GM11168 (cell line): ENCODE measurements at regions not wholly inside any gene's neighbourhood (a gene's known extent, or its start where the extent isn't known, plus 50 kb on each side); places are given as distances from the start of the nearest gene placed in this dataset.
"Not testable (repeated sequence)": the region's sequence is repeated elsewhere in the genome, so short reads cannot be mapped to it uniquely, and the experiment has no call there.

Experiments used
- in situ Hi-C: fragments of 300-500 bp; cut with MboI; formaldehyde crosslinking; loops from one replicate; pipeline ENCODE4 v1.12.0; 2022; ENCODE audit warnings: low sequenced_read_pairs; ENCODE audit not compliant: unreplicated experiment

DNA sequence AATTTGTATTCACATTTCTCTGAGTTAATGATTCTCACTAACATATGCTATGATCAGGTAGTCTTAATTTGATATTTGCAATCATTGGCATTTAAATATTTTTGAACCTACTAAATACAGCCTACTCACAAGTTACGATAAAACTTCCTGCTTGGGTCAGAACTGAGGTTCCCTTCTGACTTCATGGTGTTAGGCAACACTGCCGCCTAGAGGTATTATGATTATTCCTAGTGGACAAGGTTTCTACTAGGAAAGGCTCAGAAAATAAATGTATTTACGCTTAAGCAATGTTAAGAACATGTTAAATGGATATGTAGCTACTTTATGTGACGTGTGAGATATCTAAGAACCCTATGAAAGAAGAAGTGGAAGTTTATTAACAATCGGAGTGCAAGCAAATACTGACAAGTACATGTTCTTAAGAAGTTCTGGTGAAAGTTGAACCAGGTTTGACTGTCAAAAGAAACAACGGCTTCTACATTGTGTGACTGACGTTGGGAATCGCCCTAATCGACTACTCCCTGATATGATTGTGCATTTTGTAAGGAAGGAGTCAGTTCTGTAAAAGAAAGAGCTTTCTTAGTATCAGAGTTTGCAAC lies 1395.8 kb downstream of the SLITRK5 start:
- in situ Hi-C loops = no loop called here

DNA sequence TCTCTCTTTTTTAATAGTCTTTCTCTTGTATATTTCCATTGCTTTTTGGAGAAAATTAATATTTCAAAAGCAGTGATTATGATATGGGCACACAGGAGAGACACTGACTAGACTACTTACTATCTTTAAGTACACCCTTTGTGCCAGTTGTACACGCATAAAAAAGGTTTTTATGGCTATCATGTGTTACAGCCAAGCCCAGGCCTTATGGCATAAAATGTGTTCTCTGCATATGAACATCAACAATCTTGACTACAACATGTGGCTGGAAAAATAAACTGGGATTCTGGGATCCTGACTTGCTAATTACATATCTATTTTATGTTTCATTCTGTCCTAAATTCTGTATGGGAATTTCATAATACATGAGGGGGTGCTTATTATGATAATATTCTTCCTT lies 1401.8 kb downstream of the SLITRK5 start:
- in situ Hi-C loops = no loop called here

DNA sequence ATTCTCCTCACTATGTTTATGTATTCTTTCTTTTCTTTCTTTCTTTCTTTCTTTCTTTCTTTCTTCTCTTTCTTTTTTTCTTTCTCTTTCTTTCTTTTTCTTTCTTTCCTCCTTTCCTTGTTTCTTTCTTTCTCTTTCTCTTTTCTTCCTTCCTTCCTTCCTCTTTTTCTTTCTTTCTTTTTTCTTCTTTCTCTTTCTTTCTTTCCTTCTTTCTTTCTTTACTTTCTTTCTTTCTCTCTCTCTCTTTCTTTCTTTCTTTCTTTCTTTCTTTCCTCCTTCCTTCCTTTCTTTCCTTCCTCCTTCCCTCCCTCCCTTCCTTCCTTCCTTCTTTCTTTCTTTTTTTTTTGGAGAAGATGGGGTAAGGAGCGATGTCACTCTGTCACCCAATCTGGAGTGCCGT lies 1405.5 kb downstream of the SLITRK5 start:
- in situ Hi-C loops = no loop called here

DNA sequence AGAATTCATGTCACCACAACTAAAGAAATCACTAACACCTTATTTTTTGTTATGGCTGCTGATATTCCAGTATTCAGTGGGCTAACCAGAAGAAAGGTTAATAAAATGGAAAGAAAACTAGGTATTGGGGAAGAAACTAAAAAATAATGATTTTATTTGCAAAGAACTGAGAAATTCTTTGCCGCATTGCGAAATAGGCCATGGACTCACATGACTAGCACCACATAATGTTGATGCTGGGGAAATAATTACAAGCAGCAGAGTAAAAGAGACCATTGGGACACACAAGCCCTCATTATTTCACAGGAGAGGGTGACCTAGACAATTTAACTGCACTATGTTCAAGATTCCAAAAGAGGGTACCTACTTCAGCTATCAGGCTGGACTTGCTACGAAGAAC lies 1411.5 kb downstream of the SLITRK5 start:
- in situ Hi-C loops = no loop called here

DNA sequence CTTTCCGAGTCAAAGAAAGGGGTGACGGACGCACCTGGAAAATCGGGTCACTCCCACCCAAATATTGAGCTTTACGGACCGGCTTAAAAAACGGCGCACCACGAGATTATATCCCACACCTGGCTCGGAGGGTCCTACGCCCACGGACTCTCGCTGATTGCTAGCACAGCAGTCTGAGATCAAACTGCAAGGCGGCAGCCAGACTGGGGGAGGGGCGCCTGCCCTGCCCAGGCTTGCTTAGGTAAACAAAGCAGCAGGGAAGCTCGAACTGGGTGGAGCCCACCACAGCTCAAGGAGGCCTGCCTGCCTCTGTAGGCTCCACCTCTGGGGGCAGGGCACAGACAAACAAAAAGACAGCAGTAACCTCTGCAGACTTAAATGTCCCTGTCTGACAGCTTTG lies 1416.9 kb downstream of the SLITRK5 start:
- in situ Hi-C loops = not testable (repeated sequence)

DNA sequence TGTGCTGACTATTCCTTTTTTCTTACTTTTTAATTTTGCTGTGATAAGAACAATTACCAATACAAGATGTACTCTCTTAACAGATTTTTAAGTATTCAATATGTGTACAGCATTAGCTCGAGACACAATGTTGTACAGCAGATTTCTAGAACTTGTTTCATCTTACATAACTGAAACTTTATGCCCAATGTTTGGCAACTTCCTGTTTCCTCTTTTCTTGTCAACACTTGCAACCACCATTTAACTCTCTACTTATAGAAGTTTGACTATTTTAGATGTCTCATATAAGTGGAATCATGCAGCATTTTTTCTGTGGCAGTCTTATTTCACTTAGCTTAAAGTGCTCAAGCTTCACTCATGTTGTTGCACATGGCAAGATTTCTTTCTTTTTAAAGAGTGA lies 1426.8 kb downstream of the SLITRK5 start:
- in situ Hi-C loops = no loop called here

DNA sequence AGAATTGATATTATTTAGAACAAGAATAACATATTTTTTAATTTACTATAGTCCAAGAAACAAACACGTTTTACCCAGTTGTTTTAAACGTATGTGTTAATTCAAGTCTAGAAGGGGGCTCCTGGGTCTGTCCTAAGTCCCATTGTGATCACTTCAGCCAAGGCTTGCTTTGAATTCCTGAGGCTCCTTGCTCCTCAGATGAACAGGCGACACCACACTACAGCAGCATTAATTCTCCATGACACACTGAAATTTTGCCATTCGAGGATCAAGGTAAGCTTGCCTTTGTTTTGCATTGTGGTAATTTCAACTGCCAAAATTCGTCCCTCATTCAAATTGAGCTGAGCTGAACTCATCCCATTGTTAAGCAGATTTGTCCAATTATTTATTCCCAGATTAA lies 1442.6 kb downstream of the SLITRK5 start:
- in situ Hi-C loops = no loop called here

DNA sequence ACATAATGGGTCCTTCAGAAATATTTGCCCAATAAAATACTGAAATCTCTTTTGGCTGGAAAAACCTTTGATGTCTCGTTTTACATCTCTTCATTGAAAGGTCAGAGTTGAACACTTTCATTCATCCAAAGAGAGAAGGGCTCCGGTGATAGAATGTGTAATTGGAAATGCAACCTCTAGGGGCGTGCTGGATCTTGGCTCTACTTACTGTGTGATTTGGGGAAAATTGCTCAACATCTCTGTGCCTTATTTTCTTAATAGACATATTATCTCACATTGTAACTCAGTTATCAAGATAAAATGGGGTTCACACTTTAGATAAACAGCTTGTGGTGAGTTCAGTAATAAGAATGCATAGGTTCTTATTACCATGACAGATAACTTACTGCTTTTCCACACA lies 1444.1 kb downstream of the SLITRK5 start:
- in situ Hi-C loops = no loop called here

DNA sequence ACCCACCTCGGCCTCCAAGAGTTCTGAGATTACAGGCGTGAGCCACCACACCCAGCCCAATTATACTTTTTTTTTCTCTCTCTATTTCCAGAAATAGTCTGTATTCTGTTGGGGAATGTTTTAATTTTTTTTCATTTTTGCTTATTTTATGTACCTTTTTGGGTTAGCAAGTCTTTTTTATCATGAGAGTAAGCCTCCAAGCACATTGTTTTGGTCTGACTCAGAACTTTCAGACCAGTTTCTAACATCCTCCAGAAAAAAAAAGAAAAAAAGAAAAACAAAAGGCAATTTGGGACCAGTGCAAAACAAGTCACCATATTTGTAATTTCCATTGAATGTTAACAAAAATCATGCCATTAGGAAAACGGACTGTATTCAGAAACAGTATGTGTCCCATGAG lies 1465.5 kb downstream of the SLITRK5 start:
- in situ Hi-C loops = no loop called here

DNA sequence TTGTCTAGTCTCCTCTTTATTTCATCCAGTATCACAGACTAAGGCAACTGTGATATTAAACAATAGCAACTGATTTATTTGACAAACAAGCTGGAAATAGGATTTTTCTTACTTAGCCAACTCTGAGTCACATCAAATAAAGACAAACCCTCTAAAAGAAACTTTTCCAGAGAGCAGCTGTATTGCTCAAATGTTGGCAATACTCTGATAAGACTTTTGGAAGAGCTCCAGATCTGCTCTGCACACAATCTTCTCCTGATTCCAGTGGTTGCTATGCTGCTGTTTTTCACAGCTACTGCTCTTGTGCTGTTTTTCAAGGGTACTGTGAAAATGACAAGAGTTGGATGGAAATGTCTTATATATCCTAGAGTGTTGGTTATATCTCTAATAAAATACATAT lies 1479.2 kb downstream of the SLITRK5 start:
- in situ Hi-C loops = no loop called here

DNA sequence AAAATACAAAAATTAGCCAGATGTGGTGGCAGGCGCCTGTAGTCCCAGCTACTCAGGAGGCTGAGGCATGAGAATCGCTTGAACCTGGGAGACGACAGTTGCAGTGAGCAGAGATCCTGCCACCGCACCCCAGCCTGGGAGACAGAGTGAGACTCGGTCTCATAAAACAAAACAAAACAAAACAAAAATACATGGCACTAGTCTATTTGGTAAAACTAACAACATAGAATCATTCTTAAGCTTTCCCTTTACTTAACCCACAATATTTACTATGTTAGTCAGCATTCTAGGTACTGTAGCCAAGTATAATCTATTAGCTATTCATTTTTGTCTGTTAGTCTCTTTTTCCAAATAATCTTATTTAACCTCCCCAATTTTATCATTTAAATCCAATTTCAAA lies 1482.8 kb downstream of the SLITRK5 start:
- in situ Hi-C loops = no loop called here

DNA sequence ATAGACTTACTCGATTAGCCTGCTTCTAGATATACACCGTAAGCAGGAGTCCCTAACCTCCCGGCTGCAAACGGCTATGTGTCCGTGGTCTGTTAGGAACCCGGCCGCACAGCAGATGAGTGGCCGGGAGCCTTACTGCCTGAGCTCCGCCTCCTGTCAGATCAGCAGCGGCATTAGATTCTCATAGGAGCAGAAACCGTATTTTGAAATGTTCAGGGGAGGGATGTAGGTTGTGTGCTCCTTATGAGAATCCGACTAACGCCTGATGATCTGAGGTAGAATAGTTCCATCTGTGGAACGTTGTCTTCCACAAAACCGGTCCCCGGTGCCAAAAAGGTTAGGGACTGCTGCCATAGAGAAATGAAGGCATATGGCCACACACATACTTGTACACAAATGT lies 1491.9 kb downstream of the SLITRK5 start:
- in situ Hi-C loops = no loop called here

DNA sequence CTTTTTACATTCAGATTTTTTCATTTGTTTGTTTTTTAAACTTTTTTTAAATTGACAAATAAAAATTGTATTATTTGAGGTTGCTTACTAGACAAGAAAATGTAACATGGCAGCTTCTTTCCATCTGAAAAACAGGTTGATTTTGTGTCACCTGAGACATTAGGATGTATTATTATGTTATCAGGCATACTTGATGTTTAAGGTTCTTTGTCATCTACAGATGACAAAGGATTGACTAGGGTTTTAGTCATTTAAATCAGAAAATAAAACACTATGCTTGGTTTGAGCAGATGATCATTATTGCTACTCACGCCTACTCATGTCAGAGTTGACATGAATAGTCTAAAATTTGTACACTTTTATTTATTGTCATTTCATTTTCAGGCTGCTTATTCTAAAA lies 1494.5 kb downstream of the SLITRK5 start:
- in situ Hi-C loops = no loop called here

DNA sequence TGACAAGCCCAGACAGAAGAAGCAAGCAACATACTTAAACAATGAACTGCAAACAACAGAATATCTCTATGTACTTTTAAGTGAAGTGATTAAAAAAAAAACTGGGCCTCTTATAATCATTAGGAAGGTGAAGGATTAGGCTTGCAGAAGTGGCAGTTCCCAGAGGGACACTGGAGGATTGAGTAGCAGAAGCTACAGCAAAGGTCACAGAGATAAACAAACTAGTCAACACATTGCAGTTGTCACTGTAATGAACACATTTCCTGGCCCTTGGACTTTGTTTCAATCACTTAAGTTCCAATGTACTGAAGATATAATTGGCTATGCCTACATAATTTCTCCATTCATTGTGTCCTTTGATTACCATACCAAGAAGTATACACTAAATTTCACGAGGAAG lies 1498.8 kb downstream of the SLITRK5 start:
- in situ Hi-C loops = no loop called here

DNA sequence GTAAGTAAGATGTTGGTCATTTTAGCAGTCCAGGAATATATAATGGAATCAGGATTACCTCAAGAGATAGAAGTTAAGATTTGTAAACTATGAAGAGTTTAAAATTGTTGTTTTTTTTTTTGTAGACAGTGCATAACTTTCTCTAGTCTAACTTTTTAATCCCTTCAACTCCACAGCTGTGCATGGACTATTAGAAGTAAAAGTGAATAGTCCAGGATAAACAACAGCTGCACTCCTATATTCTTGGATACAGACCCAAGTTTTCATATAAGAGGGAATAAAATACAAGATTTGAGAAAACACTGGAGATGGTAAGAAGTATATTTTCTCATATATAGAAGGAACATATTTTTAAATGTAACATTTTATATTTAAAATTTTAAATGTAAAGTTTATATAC lies 1509.9 kb downstream of the SLITRK5 start:
- in situ Hi-C loops = no loop called here

DNA sequence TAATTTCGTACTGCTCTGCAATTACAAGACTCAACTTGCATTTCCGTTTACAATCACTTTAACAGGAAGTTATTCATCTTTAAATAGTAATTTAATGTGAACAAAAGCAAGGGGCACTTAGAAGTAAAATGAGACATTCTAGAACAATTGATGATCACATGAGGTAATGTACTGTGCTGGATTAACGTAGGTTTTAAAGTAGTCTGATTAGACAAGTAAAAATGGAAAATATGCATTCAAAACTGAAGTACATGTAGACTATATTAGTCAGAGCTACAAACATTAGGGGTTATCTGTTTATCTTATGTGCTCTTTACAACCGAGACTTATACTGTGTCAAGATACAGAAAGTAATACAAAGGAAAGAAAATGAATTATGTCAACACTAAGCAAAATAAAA lies 1528.0 kb downstream of the SLITRK5 start:
- in situ Hi-C loops = no loop called here

DNA sequence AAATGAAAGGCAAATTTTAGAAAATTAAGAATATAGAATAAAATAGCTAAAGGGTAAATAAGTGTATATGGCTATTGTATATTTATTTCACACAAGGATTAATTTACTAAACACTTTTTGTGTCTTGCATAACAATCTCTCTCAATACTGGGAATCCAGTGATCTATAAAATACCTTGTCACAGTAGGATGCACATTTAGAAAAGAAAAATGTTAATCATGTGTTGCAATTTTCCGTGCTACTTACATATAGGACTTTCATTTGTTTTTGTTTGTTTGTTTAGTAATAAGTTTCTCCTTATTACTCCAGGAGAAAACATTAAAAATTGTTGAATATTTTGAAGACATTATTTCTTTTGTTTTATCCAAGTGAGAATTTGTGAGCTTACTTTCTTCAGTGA lies 1533.3 kb downstream of the SLITRK5 start:
- in situ Hi-C loops = no loop called here

DNA sequence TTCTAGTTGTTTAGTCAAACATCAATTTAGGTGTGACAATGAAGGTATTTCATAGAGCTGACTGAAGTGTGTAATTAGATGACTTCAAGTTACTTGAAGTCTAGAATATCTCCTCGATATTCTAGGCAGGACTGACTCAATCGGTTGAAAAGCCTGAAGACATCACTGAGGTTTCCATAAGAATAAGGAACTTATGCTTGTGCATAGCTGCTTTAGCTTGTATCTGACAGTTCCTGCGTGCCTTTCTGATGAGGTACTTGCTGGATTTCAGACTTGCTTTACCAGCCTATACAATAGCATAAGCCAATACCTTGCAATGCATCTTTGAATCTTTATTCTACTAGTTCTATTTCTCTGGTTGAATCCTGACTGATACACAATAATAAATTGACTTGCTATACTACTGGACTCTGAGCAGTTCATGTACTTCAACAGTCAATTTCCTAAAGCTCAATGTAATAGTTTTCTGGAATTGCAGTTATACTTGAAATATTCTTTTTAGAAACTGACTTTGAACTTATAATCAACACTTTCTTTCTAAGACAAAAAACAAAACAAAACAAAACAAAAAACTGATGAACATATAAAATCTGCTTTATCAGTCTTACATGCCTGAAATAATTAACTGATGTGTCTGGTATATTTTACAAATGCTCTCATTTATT lies 1534.8 kb downstream of the SLITRK5 start:
- in situ Hi-C loops = no loop called here

DNA sequence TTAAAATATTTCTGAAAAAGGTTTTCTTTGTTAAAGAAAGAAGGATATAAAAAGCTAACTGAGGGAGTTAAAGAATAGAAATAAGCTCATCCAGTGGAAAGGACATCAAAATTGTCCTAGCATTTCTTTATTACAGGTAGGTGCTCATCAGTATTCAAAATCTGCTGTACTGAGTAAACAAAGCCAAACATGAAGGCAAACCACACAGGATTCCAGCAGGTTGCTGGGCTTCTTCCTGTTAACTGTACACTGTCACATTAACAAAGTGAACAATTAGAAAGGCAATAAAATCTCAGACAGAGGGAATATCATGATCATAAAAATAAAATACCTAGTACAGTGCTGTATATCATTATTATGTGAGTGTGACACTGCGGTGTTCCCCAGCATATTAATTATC lies 1541.0 kb downstream of the SLITRK5 start:
- in situ Hi-C loops = no loop called here

DNA sequence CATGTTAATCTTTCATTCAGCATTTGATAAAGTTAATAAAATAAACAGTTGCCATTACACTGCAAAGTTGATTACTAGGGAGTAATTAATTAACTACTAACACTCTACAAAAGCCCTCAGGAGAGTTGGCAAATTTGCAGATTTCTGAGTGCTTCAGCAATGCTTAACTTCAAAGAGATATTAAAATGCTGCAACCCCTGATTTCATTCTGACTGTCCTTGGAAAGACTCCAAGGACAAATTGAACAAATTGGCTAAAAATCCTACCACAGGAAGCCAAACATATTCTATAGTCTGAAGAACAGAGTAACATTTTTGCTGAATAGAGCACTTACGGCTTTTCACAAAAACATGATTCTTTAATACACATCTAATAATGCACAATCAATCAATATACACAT lies 1543.0 kb downstream of the SLITRK5 start:
- in situ Hi-C loops = no loop called here

DNA sequence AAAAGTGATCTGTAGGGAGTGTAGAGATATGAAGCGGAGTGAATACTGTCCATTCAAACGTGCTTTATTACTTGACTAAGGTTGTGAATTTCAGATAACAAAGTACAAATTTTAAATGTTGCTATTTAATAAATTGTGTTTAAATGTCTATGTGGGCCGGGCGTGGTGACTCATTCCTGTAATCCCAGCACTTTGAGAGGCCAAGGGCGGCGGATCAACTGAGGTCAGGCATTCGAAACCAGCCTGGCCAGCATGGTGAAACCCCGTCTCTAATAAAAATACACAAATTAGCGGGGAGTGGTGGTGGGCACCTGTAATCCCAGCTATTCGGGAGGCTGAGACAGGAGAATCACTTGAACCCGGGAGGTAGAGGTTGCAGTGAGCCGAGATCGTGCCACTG lies 1544.1 kb downstream of the SLITRK5 start:
- in situ Hi-C loops = not testable (repeated sequence)

DNA sequence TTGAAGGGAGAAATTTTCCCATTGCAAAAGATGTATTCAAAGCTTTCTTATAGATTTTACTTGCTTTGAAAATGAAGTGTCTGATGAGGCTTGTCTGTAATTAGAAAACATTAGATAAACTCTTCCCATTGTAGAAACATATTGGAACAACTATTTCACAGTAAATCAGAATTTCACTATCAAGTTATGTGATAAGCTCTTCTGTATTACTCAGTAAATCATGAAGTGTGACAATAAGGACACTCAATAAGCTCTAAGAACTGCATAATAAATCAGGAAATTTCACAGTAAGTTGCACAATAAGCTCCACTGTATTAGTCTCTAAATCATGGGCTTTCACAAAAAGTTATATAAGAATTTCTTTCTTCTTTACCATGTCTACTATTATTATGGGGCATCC lies 1546.6 kb downstream of the SLITRK5 start:
- in situ Hi-C loops = no loop called here
